ENCODE measurements at regions not wholly inside any gene's neighbourhood (a gene's known extent, or its start where the extent isn't known, plus 50 kb on each side); places are given as distances from the start of the nearest gene placed in this dataset.

GRCh38 chr15:100735129-100736053 is 133.0 kb downstream of the ASB7 start:
- DNase-seq (ENCODE audit: low spot score) = no peak

DNA sequence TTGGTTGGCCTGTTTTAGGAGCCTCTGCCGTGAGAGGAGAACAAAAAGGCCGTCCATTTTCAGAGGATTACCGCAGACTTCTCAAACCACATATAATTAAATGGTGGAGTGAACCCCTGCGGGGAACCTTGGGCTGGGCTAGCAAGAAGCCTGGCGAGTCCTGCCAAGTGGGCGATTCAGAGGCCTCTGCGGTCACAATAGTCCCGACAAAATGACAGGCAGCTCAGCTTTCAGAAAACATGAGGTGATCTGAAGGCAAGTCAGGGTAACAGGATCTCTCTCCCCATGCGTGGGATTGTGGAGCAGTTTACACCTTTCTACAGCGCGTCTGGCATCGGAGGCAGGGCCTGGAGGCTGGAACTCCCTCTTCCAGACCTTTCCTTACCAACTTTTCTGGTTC is 134.8 kb downstream of the ASB7 start:
- DNase-seq (ENCODE audit: low spot score) = no peak

GRCh38 chr15:100738614-100739013 is 136.2 kb downstream of the ASB7 start:
- no peak for DNase-seq (ENCODE audit: low spot score)

DNA sequence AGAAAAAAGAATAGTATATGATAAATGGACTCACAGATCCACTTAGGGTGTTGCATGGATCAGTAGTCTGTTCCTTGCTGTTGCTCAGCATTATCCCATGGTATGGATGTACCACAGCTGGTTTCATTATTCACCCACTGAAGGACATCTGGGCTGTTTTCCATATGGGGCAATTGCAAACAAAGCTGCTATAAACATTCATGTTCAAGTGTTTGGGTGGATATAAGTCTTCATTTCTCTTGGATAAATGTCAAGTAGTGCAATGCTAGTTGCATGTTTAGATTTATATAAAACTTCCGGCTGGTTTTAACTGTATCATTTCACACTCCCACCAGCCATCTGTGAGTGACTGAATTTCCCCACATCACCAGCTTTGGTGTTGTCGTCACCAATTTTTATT is 137.7 kb downstream of the ASB7 start:
- no peak for DNase-seq (ENCODE audit: low spot score)

DNA sequence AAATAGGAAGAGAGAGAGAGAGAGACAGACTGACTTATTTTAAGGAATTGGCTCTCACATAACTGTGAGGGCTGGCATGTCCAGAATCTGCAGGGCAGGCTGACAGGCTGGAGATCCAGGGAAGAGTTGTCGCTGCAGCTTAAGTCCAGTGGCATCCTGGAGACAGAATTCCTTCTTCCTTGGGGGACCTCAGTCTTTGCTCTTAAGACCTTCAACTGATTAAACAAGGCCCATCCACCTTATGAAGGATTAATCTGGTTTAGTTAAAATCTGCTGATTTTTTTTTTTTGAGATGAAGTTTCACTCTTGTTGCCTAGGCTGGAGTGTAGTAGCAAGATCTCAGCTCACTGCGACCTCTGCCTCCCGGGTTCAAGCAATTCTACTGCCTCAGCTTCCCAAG is 128.0 kb upstream of the ALDH1A3 start:
- DNase-seq (ENCODE audit: low spot score) = no peak

DNA sequence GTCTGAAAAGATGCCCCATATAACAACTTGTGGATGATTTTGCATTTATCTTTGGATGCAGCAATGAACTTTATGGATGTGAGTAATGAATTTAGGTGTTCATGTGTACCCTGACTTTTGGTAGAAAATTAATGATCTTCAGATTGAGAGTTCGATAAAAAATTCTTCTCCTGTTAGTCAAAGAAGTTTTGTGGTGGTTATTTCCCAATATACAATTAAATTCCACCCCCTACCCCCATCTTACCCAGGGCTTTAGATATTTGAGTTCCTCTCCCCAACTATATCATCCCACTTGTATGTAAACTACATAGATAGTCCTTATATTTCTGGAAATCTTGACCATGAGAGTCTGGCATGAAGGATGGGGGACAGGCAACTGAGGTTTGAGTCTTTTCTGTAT is 126.1 kb upstream of the ALDH1A3 start:
- DNase-seq (ENCODE audit: low spot score) = no peak

GRCh38 chr15:100757661-100758060 is 122.0 kb upstream of the ALDH1A3 start:
- no peak for DNase-seq (ENCODE audit: low spot score)

DNA sequence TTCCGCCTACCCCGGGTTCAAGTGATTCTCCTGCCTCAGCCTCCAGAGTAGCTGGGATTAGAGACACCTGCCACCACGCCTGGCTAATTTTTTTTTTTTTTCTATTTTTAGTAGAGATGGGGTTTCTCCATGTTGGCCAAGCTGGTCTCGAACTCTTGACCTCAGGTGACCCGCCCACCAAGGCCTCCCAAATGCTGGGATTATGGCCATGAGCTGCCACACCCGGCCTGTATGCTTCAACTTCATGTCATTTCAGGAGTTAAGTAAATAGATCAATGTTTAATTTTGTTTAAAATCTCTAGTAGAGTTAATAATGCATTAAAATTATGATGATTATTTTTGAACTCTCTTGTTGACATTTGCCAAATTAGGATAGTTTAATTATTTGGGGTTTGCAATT is 121.1 kb upstream of the ALDH1A3 start:
- no peak for DNase-seq (ENCODE audit: low spot score)

GRCh38 chr15:100759106-100759505 is 120.5 kb upstream of the ALDH1A3 start:
- DNase-seq (ENCODE audit: low spot score) = no peak

GRCh38 chr15:100759698-100760356 is 119.8 kb upstream of the ALDH1A3 start:
- peak; percentile 69 for DNase-seq (ENCODE audit: low spot score)

GRCh38 chr15:100760357-100760903 is 119.2 kb upstream of the ALDH1A3 start:
- DNase-seq (ENCODE audit: low spot score) = peak; percentile 4

DNA sequence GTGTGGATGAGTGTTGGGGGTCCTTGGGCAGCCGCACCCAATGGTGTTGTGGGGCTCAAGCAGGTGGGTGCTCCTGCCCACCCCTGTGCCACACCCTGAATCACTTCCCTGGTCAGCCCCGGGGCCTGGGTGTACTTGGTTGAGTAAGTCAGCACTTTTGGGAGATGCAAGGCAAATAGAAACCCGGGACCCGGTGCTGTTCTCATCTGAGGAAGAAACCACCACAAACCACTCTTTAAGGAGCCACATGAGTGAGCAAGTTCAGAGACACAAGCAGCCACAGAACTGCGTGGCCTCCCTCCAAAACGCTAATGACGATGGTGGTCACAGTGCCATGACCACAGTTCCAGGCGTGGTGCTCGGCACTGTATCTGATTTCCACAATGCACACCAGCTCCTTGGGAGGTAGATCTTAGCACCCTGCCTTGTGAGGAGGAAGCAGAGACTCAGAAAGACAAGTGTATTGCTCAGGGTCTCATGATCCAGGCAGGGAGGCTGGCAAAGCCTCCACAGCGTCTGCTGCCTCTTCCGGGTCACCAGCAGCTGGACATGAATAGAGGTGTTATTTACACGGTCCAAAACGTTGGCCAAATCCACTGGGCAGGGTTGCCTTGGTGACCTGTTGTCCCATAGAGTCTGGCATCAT is 118.2 kb upstream of the ALDH1A3 start:
- DNase-seq (ENCODE audit: low spot score) = no peak

GRCh38 chr15:100762289-100762688 is 117.3 kb upstream of the ALDH1A3 start:
- DNase-seq (ENCODE audit: low spot score) = no peak

DNA sequence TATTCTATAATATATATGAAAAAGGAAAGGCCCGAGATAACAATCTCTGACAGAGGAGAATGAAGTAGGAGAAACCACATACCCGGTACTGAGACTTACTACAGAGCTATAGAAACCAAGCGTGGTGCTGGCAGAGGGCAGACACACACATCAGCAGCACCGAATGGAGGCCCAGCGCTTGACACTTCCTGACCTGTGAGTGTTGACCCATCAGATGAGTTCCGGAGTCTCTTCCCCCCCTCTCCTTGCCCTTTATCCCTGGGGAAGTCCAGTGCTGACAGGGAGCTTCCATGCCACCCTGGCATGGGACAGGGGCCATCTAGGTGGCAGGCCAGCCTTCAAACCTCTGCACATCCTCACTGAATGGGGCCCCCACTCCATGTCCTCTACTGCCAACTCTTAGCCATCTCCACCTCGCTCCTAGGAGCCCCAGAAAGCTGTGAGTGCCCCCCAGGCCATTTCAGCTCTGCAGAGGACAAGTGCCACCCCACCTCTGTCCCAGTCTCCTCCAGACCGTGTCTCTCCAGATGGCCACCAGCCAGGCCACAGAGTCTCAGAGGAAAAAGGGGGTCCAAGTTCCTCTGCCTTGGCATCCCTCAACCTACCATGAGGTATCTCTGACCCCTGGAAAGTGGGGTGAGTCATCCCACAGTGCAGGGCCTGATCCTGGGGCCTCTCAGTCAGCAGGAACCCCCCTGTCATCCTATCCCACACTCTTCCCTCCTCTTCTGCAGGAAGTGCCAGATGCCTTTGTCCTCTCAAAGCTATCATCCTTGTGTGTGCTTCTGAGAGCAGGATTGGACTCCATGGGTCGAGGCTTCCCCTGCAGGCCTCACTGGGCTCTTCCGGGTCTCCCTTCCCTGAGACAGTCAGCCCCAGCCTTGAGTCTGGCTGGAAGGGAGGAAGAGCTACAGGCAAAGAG is 116.5 kb upstream of the ALDH1A3 start:
- no peak for DNase-seq (ENCODE audit: low spot score)

GRCh38 chr15:100763835-100764750 is 115.5 kb upstream of the ALDH1A3 start:
- DNase-seq (ENCODE audit: low spot score) = no peak

- DNase-seq (ENCODE audit: low spot score) = no peak
These were observed 114.7 kb upstream of the ALDH1A3 start for GRCh38 chr15:100764778-100765466.

GRCh38 chr15:100765467-100766241 is 114.0 kb upstream of the ALDH1A3 start:
- DNase-seq (ENCODE audit: low spot score) = no peak

GRCh38 chr15:100766243-100767000 is 113.2 kb upstream of the ALDH1A3 start:
- no peak for DNase-seq (ENCODE audit: low spot score)

All from kidney tubule cell (primary cell).